H1 (cell line): ENCODE measurements at regions not wholly inside any gene's neighbourhood (a gene's known extent, or its start where the extent isn't known, plus 50 kb on each side); places are given as distances from the start of the nearest gene placed in this dataset.

Source experiments
- CTCF ChIA-PET: fragments of 300-600 bp; sonication (Branson Sonifier 250); formaldehyde crosslinking; loops from one replicate; lab custom pipeline; 2021; ENCODE audit not compliant: partially characterized antibody; lab: Charles Lee
- POLR2A ChIA-PET: fragments of 300-600 bp; sonication (Branson Sonifier 250); formaldehyde crosslinking; loops from one replicate; lab custom pipeline; 2021; ENCODE audit warnings: inconsistent platforms; ENCODE audit not compliant: partially characterized antibody; lab: Charles Lee
- DNase-seq, 2 experiments: peaks; one replicate each; pipeline versions ENCODE4 v3.0.0 to v3.0.0-alpha.2; 2010 to 2022; ENCODE audit warnings: low spot score in 2 of 2, low read depth in 1 of 2, mixed read lengths in 1 of 2
- FAIRE-seq: peaks from 2 replicates; lab custom pipeline; 2011; peaks lifted over from hg19 to GRCh38; lab: Jason Lieb, UNC
- H2AFZ ChIP-seq: 2 replicates; pipeline ENCODE4 v1.8.1; 2012; ENCODE audit warnings: low read length, inconsistent platforms
- H2AK5ac ChIP-seq: 2 replicates; pipeline ENCODE4 v1.6.1; 2013; ENCODE audit warnings: low read depth, low read length
- H2BK120ac ChIP-seq: replicated peaks from 2 replicates; pipeline ENCODE3; 2013; ENCODE audit warnings: low read depth, low read length, inconsistent platforms
- H2BK12ac ChIP-seq: 2 replicates; pipeline ENCODE4 v1.6.1; 2013; ENCODE audit warnings: low read depth, low read length
- H2BK15ac ChIP-seq: 2 replicates; pipeline ENCODE4 v1.6.1; 2013; ENCODE audit warnings: low read length
- H2BK20ac ChIP-seq: 2 replicates; pipeline ENCODE4 v1.6.1; 2013; ENCODE audit warnings: low read length
- H2BK5ac ChIP-seq: 2 replicates; pipeline ENCODE4 v1.6.1; 2013; ENCODE audit warnings: low read depth, low read length
- H3K14ac ChIP-seq: 2 replicates; pipeline ENCODE4 v1.6.1; 2013; ENCODE audit warnings: inconsistent platforms; ENCODE audit not compliant: insufficient read length
- H3K18ac ChIP-seq: 2 replicates; pipeline ENCODE4 v1.6.1; 2013; ENCODE audit warnings: low read length; ENCODE audit errors: extremely low read depth
- H3K23ac ChIP-seq: 2 replicates; pipeline ENCODE4 v1.6.1; 2013; ENCODE audit warnings: inconsistent platforms; ENCODE audit not compliant: insufficient read length
- H3K23me2 ChIP-seq: 2 replicates; pipeline ENCODE4 v1.6.1; 2013; ENCODE audit warnings: low read depth, low read length
- H3K27ac ChIP-seq: 2 replicates; pipeline ENCODE4 v1.6.1; 2011; ENCODE audit warnings: low read depth, low read length, inconsistent platforms
- H3K27me3 ChIP-seq, 4 experiments: replicated peaks in 1 of 4; 1 replicate in 1 of 4; 2 replicates in 3 of 4; pipeline versions ENCODE4 v1.6.1 to v1.8.1; 2011 to 2013; ENCODE audit warnings: low read length in 3 of 4, mild to moderate bottlenecking in 3 of 4, inconsistent platforms in 2 of 4, mixed read lengths in 2 of 4, moderate library complexity in 1 of 4; ENCODE audit not compliant: control insufficient read depth in 3 of 4, insufficient read depth in 3 of 4; ENCODE audit errors: extremely low read depth in 1 of 4
- H3K36me3 ChIP-seq, 4 experiments: 2 replicates each; pipeline versions ENCODE4 v1.6.1 to v1.8.1; 2011 to 2013; ENCODE audit warnings: mild to moderate bottlenecking in 4 of 4, low read length in 3 of 4, moderate library complexity in 2 of 4, control low read depth in 1 of 4, inconsistent platforms in 1 of 4; ENCODE audit not compliant: insufficient read depth in 4 of 4, control insufficient read depth in 2 of 4
- H3K4ac ChIP-seq: replicated peaks from 2 replicates; pipeline ENCODE3; 2013; ENCODE audit warnings: low read length, low read depth, mixed read lengths, inconsistent platforms; ENCODE audit not compliant: insufficient read length
- H3K4me1 ChIP-seq, 4 experiments: replicated peaks in 1 of 4; 1 replicate in 1 of 4; 2 replicates in 3 of 4; pipeline versions ENCODE4 v1.6.1 to v1.8.1; 2011 to 2013; ENCODE audit warnings: low read length in 3 of 4, inconsistent platforms in 2 of 4, mixed read lengths in 1 of 4; ENCODE audit not compliant: insufficient read depth in 4 of 4, control insufficient read depth in 3 of 4
- H3K4me2 ChIP-seq, 2 experiments: 2 replicates each; pipeline versions ENCODE4 v1.6.1 to v1.8.1; 2011 to 2013; ENCODE audit warnings: low read depth in 2 of 2, low read length in 2 of 2, control low read depth in 1 of 2, inconsistent platforms in 1 of 2, mild to moderate bottlenecking in 1 of 2; ENCODE audit not compliant: insufficient read depth in 1 of 2
- H3K4me3 ChIP-seq, 4 experiments: fragments of 200-600, 300-600 bp in 1 of 4; sonication (generic), shearing (Covaris generic), sonication (Bioruptor Twin) in 1 of 4; 2 replicates each; pipeline versions ENCODE4 v1.5.1 to v1.8.1; 2011 to 2016; ENCODE audit warnings: low read length in 4 of 4, low read depth in 3 of 4, control low read depth in 2 of 4, inconsistent platforms in 2 of 4, mild to moderate bottlenecking in 2 of 4, mixed read lengths in 1 of 4, moderate library complexity in 1 of 4; ENCODE audit not compliant: insufficient read depth in 2 of 4; ENCODE audit errors: extremely low read depth in 1 of 4
- H3K56ac ChIP-seq: replicated peaks from 2 replicates; pipeline ENCODE3; 2013; ENCODE audit warnings: low read depth, mild to moderate bottlenecking, mixed read lengths, low read length, inconsistent platforms; ENCODE audit not compliant: insufficient read length
- H3K79me1 ChIP-seq: 2 replicates; pipeline ENCODE4 v1.6.1; 2013; ENCODE audit warnings: low read depth, low read length, control low read depth
- H3K79me2 ChIP-seq, 2 experiments: 2 replicates each; pipeline versions ENCODE4 v1.6.1 to v1.8.1; 2012 to 2013; ENCODE audit warnings: low read length in 2 of 2, mild to moderate bottlenecking in 2 of 2, inconsistent platforms in 1 of 2; ENCODE audit not compliant: insufficient read depth in 2 of 2, control insufficient read depth in 1 of 2
- H3K9ac ChIP-seq, 4 experiments: replicated peaks in 1 of 4; 1 replicate in 1 of 4; 2 replicates in 3 of 4; pipeline versions ENCODE4 v1.6.1 to v1.8.1; 2011 to 2013; ENCODE audit warnings: low read depth in 3 of 4, low read length in 3 of 4, control low read depth in 2 of 4, mild to moderate bottlenecking in 2 of 4, moderate library complexity in 2 of 4, inconsistent platforms in 1 of 4; ENCODE audit errors: extremely low read depth in 1 of 4
- H3K9me3 ChIP-seq, 2 experiments: 2 replicates each; pipeline versions ENCODE4 v1.6.1 to v1.8.1; 2012 to 2013; ENCODE audit warnings: mild to moderate bottlenecking in 2 of 2, moderate library complexity in 2 of 2, control low read depth in 1 of 2, inconsistent platforms in 1 of 2, low read depth in 1 of 2, low read length in 1 of 2, mixed read lengths in 1 of 2; ENCODE audit not compliant: insufficient read depth in 2 of 2
- H4K20me1 ChIP-seq, 2 experiments: replicated peaks in 1 of 2; 2 replicates each; pipeline versions ENCODE3 to v1.8.1; 2011 to 2013; ENCODE audit warnings: inconsistent platforms in 2 of 2, low read length in 2 of 2, mild to moderate bottlenecking in 1 of 2; ENCODE audit not compliant: insufficient read depth in 2 of 2, control insufficient read depth in 1 of 2
- H4K5ac ChIP-seq: 2 replicates; pipeline ENCODE4 v1.6.1; 2013; ENCODE audit warnings: low read length, low read depth, mixed read lengths, inconsistent platforms; ENCODE audit not compliant: insufficient read length
- H4K8ac ChIP-seq: 2 replicates; pipeline ENCODE4 v1.8.0; 2013; ENCODE audit warnings: mild to moderate bottlenecking, moderate library complexity, low read length, inconsistent platforms; ENCODE audit not compliant: insufficient read depth; ENCODE audit errors: extremely low read depth
- H4K91ac ChIP-seq: replicated peaks from 2 replicates; pipeline ENCODE3; 2013; ENCODE audit warnings: low read length, mixed read lengths, inconsistent platforms; ENCODE audit not compliant: insufficient read length
- BRCA1 ChIP-seq: IDR thresholded peaks from 2 replicates; pipeline ENCODE4 v1.6.1; 2012; ENCODE audit warnings: low read depth, low read length, improper control_type of control experiment
- CTBP2 ChIP-seq: IDR thresholded peaks from 2 replicates; pipeline ENCODE4 v1.7.0; 2011; ENCODE audit warnings: borderline replicate concordance, mild to moderate bottlenecking, moderate library complexity, mixed read lengths, low read length; ENCODE audit not compliant: insufficient read depth, insufficient read length
- FOSL1 ChIP-seq: IDR thresholded peaks from 2 replicates; pipeline ENCODE4 v1.6.1; 2011; ENCODE audit warnings: mild to moderate bottlenecking, low read depth, low read length, moderate library complexity; ENCODE audit not compliant: insufficient read depth
- MAX ChIP-seq: IDR thresholded peaks from 2 replicates; pipeline ENCODE4 v1.6.1; 2012; ENCODE audit warnings: inconsistent platforms
- WGBS, 2 experiments: shearing (Covaris generic) in 1 of 2; methylation state at CpG; one replicate each; pipeline versions ENCODE4 v1.1.6 to v1.1.7; 2013 to 2015; ENCODE audit warnings: low lambda C conversion rate in 2 of 2, mixed read lengths in 2 of 2, inconsistent platforms in 1 of 2, low coverage in 1 of 2, missing lambda C conversion rate in 1 of 2; ENCODE audit not compliant: insufficient replicate concordance in 2 of 2, insufficient coverage in 1 of 2, insufficient read length in 1 of 2; ENCODE audit errors: extremely low coverage in 1 of 2, missing lambda C conversion rate in 1 of 2; 5-methylcytosine and 5-hydroxymethylcytosine counted together

- Histone ChIP-seq H4K5ac (no peak overlapping the region), H3K56ac (no peak overlapping the region), H4K91ac (no peak overlapping the region), H3K9ac (no peak overlapping the region), H2AFZ (no peak overlapping the region), H2BK20ac (no peak overlapping the region), H3K4me2 (no peak overlapping the region), H3K27ac (no peak overlapping the region), H3K4me3 (no peak overlapping the region), H3K79me1 (no peaks in the 10 kb centered on the region), H3K27me3 (no peaks in the 10 kb centered on the region), H3K4me1 (no peaks in the 10 kb centered on the region; a peak in 1 of 7 replicates), H2BK5ac (no peak overlapping the region), H2BK12ac (no peak overlapping the region), H3K4ac (no peak overlapping the region), H3K23me2 (0 out of 2 replicates have a peak, but pooled peaks cover 3% of the 10 kb centered on the region), H3K23ac (no peak overlapping the region), H3K79me2 (no peaks in the 10 kb centered on the region), H2AK5ac (no peak overlapping the region), H2BK120ac (no peak overlapping the region), H4K8ac (peak overlapping the region; percentile 46; the same call in 1 of the 2 replicates), H3K9me3 (no peaks in the 10 kb centered on the region; a peak in 1 of 4 replicates), H3K18ac (no peak overlapping the region), H2BK15ac (no peak overlapping the region), H4K20me1 (peaks cover 0 to 4% of the 10 kb centered on the region in 2 experiments), H3K14ac (no peak overlapping the region), H3K36me3 (no peaks in the 10 kb centered on the region)
- WGBS, 2 experiments = 90% methylated on average over 19 of the region's 19 CpGs; no CpG with 5 or more reads in 1 of the 2 experiments
- DNase-seq (no peak), FAIRE-seq (no peak)
- CTCF ChIA-PET = interaction anchor here (1.3 kb wide), 2 partner anchors 35 to 331 kb away, joined by 3 to 6 read pairs; no protein-coding TSS in a partner anchor
- TF ChIP-seq MAX (no peak), CTBP2 (no peak), BRCA1 (no peak), FOSL1 (no peak)
- POLR2A ChIA-PET = no interaction called here
These were observed 52.6 kb upstream of the RUFY1 start for GRCh38 chr5:179497636-179498340.
